ENCODE measurements at regions not wholly inside any gene's neighbourhood (a gene's known extent, or its start where the extent isn't known, plus 50 kb on each side); places are given as distances from the start of the nearest gene placed in this dataset.

- TF ChIP-seq GATA2 (IDR thresholded peaks at IDR 0.05; ENCODE audit: low read depth, low read length) (no peak), GATA3 (IDR thresholded peaks at IDR 0.05; ENCODE audit: low read depth, low read length) (no peak)
Measured at GRCh38 chr3:118587847-118588246, 446.8 kb downstream of the IGSF11 start.
